ENCODE measurements at regions not wholly inside any gene's neighbourhood (a gene's known extent, or its start where the extent isn't known, plus 50 kb on each side); places are given as distances from the start of the nearest gene placed in this dataset.

- TF ChIP-seq, protein P1, sequence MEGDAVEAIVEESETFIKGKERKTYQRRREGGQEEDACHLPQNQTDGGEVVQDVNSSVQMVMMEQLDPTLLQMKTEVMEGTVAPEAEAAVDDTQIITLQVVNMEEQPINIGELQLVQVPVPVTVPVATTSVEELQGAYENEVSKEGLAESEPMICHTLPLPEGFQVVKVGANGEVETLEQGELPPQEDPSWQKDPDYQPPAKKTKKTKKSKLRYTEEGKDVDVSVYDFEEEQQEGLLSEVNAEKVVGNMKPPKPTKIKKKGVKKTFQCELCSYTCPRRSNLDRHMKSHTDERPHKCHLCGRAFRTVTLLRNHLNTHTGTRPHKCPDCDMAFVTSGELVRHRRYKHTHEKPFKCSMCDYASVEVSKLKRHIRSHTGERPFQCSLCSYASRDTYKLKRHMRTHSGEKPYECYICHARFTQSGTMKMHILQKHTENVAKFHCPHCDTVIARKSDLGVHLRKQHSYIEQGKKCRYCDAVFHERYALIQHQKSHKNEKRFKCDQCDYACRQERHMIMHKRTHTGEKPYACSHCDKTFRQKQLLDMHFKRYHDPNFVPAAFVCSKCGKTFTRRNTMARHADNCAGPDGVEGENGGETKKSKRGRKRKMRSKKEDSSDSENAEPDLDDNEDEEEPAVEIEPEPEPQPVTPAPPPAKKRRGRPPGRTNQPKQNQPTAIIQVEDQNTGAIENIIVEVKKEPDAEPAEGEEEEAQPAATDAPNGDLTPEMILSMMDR (IDR thresholded peaks at IDR 0.05; ENCODE audit: poor library complexity): no peak
- no peak for TF ChIP-seq EZH2 (IDR thresholded peaks at IDR 0.05; ENCODE audit: borderline replicate concordance)
Measured at GRCh38 chrX:140229191-140229590, 263.9 kb upstream of the CXorf66 start.
